GM12878 (cell line): ENCODE measurements at regions not wholly inside any gene's neighbourhood (a gene's known extent, or its start where the extent isn't known, plus 50 kb on each side); places are given as distances from the start of the nearest gene placed in this dataset.

Source experiments
- ATAC-seq: fragments of 200-7000 bp; cut with Tn5 transposase; 3 replicates; pipeline ENCODE4 v1.9.1; 2020; ENCODE audit warnings: mild to moderate bottlenecking, moderate library complexity
- BruUV-seq: library from RNA; stranded (reverse); fragments of 400-500 nt; replicated peaks from 2 replicates; lab custom pipeline; 2021; lab: Mats Ljungman, UMichigan
- CTCF ChIA-PET: fragments of 300-600 bp; sonication (Branson Sonifier 250); formaldehyde crosslinking; extraction: SDS; loops from one replicate; lab custom pipeline; 2021; ENCODE audit warnings: inconsistent platforms; lab: Yijun Ruan, JAX
- POLR2A ChIA-PET: fragments of 350-600 bp; formaldehyde crosslinking; extraction: SDS; loops from one replicate; lab custom pipeline; 2021; ENCODE audit warnings: inconsistent platforms; lab: Charles Lee
- RAD21 ChIA-PET: fragments of 300-600 bp; sonication (Branson Sonifier 250); formaldehyde crosslinking; loops from one replicate; lab custom pipeline; 2023; ENCODE audit warnings: antibody characterized with exemption; ENCODE audit not compliant: unreplicated experiment; lab: Charles Lee
- SMC1A ChIA-PET: fragments of 300-600 bp; sonication (Branson Sonifier 250); formaldehyde crosslinking; loops from one replicate; lab custom pipeline; 2023; ENCODE audit not compliant: unreplicated experiment, uncharacterized antibody; lab: Charles Lee
- DNase-seq: peaks from one replicate; pipeline ENCODE4 v3.0.0-alpha.2; 2011; ENCODE audit warnings: low read depth, low spot score
- FAIRE-seq: peaks from 3 replicates; lab custom pipeline; 2011; peaks lifted over from hg19 to GRCh38; lab: Jason Lieb, UNC
- H2AFZ ChIP-seq: 2 replicates; pipeline ENCODE4 v1.6.0; 2011; ENCODE audit warnings: low read depth, low read length, control low read depth; ENCODE audit not compliant: control insufficient read depth
- H3K27ac ChIP-seq: 2 replicates; pipeline ENCODE4 v1.5.1; 2011; ENCODE audit warnings: control low read depth; ENCODE audit not compliant: control insufficient read depth, insufficient read depth
- H3K27me3 ChIP-seq, 2 experiments: replicated peaks in 1 of 2; 2 replicates each; pipeline versions ENCODE4 v1.6.0 to v1.6.1; 2011; ENCODE audit warnings: low read length in 1 of 2; ENCODE audit not compliant: control insufficient read depth in 2 of 2, insufficient read depth in 2 of 2
- H3K36me3 ChIP-seq, 2 experiments: 2 replicates each; pipeline ENCODE4 v1.5.1; 2011; ENCODE audit warnings: low read length in 1 of 2; ENCODE audit not compliant: control insufficient read depth in 2 of 2, insufficient read depth in 2 of 2
- H3K4me1 ChIP-seq: 2 replicates; pipeline ENCODE4 v1.6.1; 2011; ENCODE audit warnings: mild to moderate bottlenecking, low read length, moderate library complexity, mixed read lengths; ENCODE audit not compliant: control insufficient read depth, insufficient read depth
- H3K4me2 ChIP-seq: 2 replicates; pipeline ENCODE4 v1.6.0; 2011; ENCODE audit warnings: control low read depth; ENCODE audit not compliant: control insufficient read depth, insufficient read depth
- H3K4me3 ChIP-seq: fragments of 200-600 bp; sonication (generic); 2 replicates; pipeline ENCODE4 v1.5.1; 2016
- H3K79me2 ChIP-seq: 2 replicates; pipeline ENCODE4 v1.6.0; 2011; ENCODE audit warnings: low read length; ENCODE audit not compliant: control insufficient read depth, insufficient read depth
- H3K9ac ChIP-seq: 2 replicates; pipeline ENCODE4 v1.8.0; 2011; ENCODE audit warnings: low read length, control low read depth, mixed read lengths; ENCODE audit not compliant: control insufficient read depth, insufficient read depth
- H3K9me3 ChIP-seq: replicated peaks from 3 replicates; pipeline ENCODE4 v1.5.1; 2011; ENCODE audit warnings: mild to moderate bottlenecking, low read length; ENCODE audit not compliant: control insufficient read depth, insufficient read depth
- H4K20me1 ChIP-seq: 2 replicates; pipeline ENCODE4 v1.6.0; 2011; ENCODE audit not compliant: control insufficient read depth, insufficient read depth
- ATF3 ChIP-seq: IDR thresholded peaks from 2 replicates; pipeline ENCODE4 v1.6.1; 2011; ENCODE audit warnings: low read depth, mild to moderate bottlenecking, low read length, moderate library complexity, borderline replicate concordance; ENCODE audit errors: extremely low read depth
- ATF7 ChIP-seq: fragments of 450-650 bp; IDR thresholded peaks from 2 replicates; pipeline ENCODE4 v1.6.1; 2016; ENCODE audit warnings: low read depth, mild to moderate bottlenecking
- EP300 ChIP-seq, 2 experiments: fragments of 150-350 bp in 1 of 2; IDR thresholded peaks; 2 replicates each; pipeline ENCODE4 v1.6.1; 2011 to 2012; ENCODE audit warnings: low read depth in 2 of 2, low read length in 2 of 2, borderline replicate concordance in 1 of 2, improper control_type of control experiment in 1 of 2, inconsistent platforms in 1 of 2; ENCODE audit not compliant: control insufficient read depth in 1 of 2
- HDAC2 ChIP-seq: fragments of 200-600 bp; sonication (generic); IDR thresholded peaks from 2 replicates; pipeline ENCODE4 v1.6.1; 2017
- MAX ChIP-seq: IDR thresholded peaks from 2 replicates; pipeline ENCODE4 v1.6.1; 2012; ENCODE audit warnings: low read depth, low read length, improper control_type of control experiment
- NFIC ChIP-seq: IDR thresholded peaks from 2 replicates; pipeline ENCODE4 v1.6.1; 2012; ENCODE audit warnings: low read depth, mild to moderate bottlenecking, inconsistent platforms, low read length, moderate library complexity
- POLR2AphosphoS5 ChIP-seq: IDR thresholded peaks from 2 replicates; pipeline ENCODE4 v1.6.1; 2011; ENCODE audit warnings: mild to moderate bottlenecking, low read length, inconsistent platforms
- SUZ12 ChIP-seq: fragments of 200-600 bp; sonication (generic); IDR thresholded peaks from one replicate; pipeline ENCODE4 v1.6.1; 2018; ENCODE audit warnings: antibody characterized with exemption, mild to moderate bottlenecking; ENCODE audit not compliant: unreplicated experiment
- ZZZ3 ChIP-seq: IDR thresholded peaks from 2 replicates; pipeline ENCODE4 v1.6.1; 2011; ENCODE audit warnings: low read depth; ENCODE audit not compliant: control insufficient read depth, insufficient read length
- WGBS: methylation state at CpG from one replicate; pipeline ENCODE4 v1.1.6; 2016; ENCODE audit warnings: low lambda C conversion rate; ENCODE audit not compliant: insufficient replicate concordance, insufficient coverage; ENCODE audit errors: missing lambda C conversion rate; 5-methylcytosine and 5-hydroxymethylcytosine counted together
- in situ Hi-C: fragments of 300-500 bp; cut with MboI; formaldehyde crosslinking; loops from 9 replicates; pipeline ENCODE4 v1.14.3; 2018; ENCODE audit warnings: mixed read lengths
- intact Hi-C: fragments of 100-400 bp; cut with micrococcal nuclease; formaldehyde crosslinking; loops from one replicate; pipeline ENCODE4 v1.14.2; 2022; ENCODE audit not compliant: unreplicated experiment

GRCh38 chr12:24069532-24070395, 120.3 kb upstream of the SOX5 start:
- no peak overlapping the region for H3K27ac ChIP-seq
- no peaks in the 10 kb centered on the region for H4K20me1 ChIP-seq
- ChIA-PET RAD21 (interaction anchor here (1.2 kb wide), 1 partner anchor 9 kb away, joined by 4 read pairs; no protein-coding TSS in a partner anchor), POLR2A (no interaction called here), SMC1A (interaction anchor here (0.6 kb wide), 1 partner anchor 129 kb away, joined by 4 read pairs; no protein-coding TSS in a partner anchor), CTCF (interaction anchor here (1.2 kb wide), 1 partner anchor 15 kb away, joined by 3 read pairs; no protein-coding TSS in a partner anchor)
- FAIRE-seq (no peak), ATAC-seq (no peak), DNase-seq (no peak)
- H3K36me3 ChIP-seq, result no peaks in the 10 kb centered on the region
- no peak overlapping the region for H2AFZ ChIP-seq
- in situ Hi-C loops, result no loop called here
- 74% methylated on average over 7 of the region's 7 CpGs for WGBS
- intact Hi-C loops, result no loop called here
- BruUV-seq, result no TSS peak
- no peaks in the 10 kb centered on the region for H3K4me1 ChIP-seq
- H3K79me2 ChIP-seq, result no peaks in the 10 kb centered on the region
- H3K27me3 ChIP-seq, result no peaks in the 10 kb centered on the region
- H3K9ac ChIP-seq, result no peak overlapping the region
- no peak for TF ChIP-seq EP300 (IDR thresholded peaks at IDR 0.05; ENCODE audit: borderline replicate concordance in 1 of 2, control insufficient read depth in 1 of 2, low read depth in 2 of 2, low read length in 2 of 2)
- TF ChIP-seq POLR2AphosphoS5, result no peak
- H3K4me2 ChIP-seq, result no peak overlapping the region
- H3K4me3 ChIP-seq, result no peak overlapping the region
- H3K9me3 ChIP-seq, result no peaks in the 10 kb centered on the region

GRCh38 chr12:24066865-24067264, 117.4 kb upstream of the SOX5 start:
- H3K4me3 ChIP-seq, result no peak overlapping the region
- no peak for DNase-seq
- WGBS, result 33% methylated on average over 2 of the region's 2 CpGs
- no peak overlapping the region for H3K9ac ChIP-seq
- no peak overlapping the region for H3K27ac ChIP-seq
- H3K27me3 ChIP-seq, result no peaks in the 10 kb centered on the region
- no peak for ATAC-seq
- intact Hi-C loops, result no loop called here
- no peak overlapping the region for H3K4me2 ChIP-seq
- H3K9me3 ChIP-seq, result no peaks in the 10 kb centered on the region
- TF ChIP-seq ATF3, result no peak
- no peak for TF ChIP-seq ZZZ3
- TF ChIP-seq ATF7, result no peak
- no peak for TF ChIP-seq MAX
- no peak for TF ChIP-seq SUZ12
- TF ChIP-seq HDAC2, result no peak
- no peak for TF ChIP-seq EP300 (IDR thresholded peaks at IDR 0.05; ENCODE audit: borderline replicate concordance in 1 of 2, control insufficient read depth in 1 of 2, low read depth in 2 of 2, low read length in 2 of 2)
- no peak for TF ChIP-seq NFIC
- TF ChIP-seq, all 136 proteins: peak for 0
- in situ Hi-C loops, result no loop called here
- no peak for FAIRE-seq
- BruUV-seq, result no TSS peak
- CTCF ChIA-PET, result no interaction called here
- Histone ChIP-seq H2AFZ (no peak overlapping the region), H3K79me2 (no peaks in the 10 kb centered on the region), H4K20me1 (no peaks in the 10 kb centered on the region), H3K4me1 (no peaks in the 10 kb centered on the region), H3K36me3 (no peaks in the 10 kb centered on the region)
- RAD21 ChIA-PET, result no interaction called here
- POLR2A ChIA-PET, result no interaction called here
- SMC1A ChIA-PET, result interaction anchor here (0.6 kb wide), 1 partner anchor 382 kb away, joined by 3 read pairs; no protein-coding TSS in a partner anchor
